SIG-M5 (cell line): ENCODE measurements at regions not wholly inside any gene's neighbourhood (a gene's known extent, or its start where the extent isn't known, plus 50 kb on each side); places are given as distances from the start of the nearest gene placed in this dataset.
"Not testable (repeated sequence)": the region's sequence is repeated elsewhere in the genome, so short reads cannot be mapped to it uniquely, and the experiment has no call there.

Experiments
- DNase-seq: peaks from one replicate; lab custom pipeline; 2025; lab: John Stamatoyannopoulos, UW

DNA sequence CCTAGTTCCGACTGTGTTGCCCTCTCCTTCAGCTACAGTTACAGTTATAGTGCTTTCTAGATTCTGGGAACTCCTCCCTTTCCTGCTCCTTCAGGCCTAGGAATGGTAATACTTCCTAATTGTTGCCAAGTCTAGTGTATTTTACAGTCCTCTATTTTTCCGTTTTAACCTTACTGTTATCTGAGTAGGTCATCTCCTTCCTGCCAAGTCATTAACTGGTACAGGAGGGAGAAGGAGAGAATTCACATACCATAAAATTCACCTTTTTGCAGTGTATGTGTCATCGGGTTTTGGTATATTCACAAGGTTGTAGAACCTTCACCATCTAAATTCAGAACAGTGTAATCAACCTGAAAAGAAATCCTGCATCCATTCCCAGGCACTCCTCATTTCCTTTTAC, 335.4 kb upstream of the MEF2C start:
- DNase-seq = no peak

DNA sequence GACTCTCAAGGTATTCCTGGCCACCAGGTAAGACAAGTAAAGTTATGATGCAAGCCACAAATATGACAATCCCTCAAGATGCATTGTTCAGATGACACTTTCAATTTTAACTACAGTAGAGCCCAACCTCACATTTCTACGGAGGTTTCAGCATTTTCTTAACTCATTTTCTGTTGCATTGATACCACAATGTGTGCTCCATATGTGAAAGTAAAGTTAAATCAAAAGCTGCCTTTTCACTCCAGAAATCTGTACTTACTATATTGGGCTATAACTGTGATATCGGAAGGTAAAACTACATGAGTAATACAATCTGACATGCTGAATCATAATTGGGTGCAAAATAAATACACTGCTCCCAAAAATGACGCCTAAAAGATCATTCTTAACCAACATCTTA, 333.6 kb upstream of the MEF2C start:
- DNase-seq = no peak

DNA sequence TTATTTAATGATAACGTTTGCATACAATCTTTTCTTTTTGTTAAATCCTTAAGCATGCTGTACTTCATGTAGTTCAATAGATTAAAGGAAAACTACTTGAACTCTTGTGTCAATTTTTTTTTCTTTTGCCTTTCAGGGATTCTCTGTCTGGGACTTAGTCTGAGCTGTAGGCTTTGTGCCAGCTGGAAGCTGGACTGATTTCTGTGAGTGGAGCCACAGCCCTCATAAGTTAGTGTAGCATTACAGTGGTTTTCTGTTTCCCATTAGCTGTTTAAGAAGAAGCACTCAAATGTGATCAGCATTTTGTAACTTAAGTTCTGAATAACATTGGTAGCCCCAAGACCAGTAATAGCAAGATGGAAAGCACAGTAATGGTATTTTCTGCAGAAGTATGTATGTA, 330.6 kb upstream of the MEF2C start:
- DNase-seq = no peak

DNA sequence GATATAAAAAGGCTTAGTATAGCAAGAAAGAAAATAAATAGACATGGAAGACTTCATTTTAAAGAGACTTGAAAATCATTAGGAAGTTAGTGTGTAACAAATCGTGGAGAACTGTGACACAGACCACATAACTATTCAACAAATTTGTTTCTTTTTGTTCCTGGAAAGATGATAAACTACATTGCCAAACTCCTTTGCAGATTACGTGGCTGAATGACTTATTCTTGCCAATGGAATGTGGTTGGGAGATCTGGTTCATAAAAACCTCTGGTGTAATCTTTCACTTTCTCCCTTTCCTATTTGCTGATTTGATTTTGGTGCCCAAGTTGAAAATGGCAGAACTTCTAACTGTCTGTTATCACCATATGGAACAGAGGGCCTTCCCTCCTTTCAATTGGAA, 328.9 kb upstream of the MEF2C start:
- DNase-seq = no peak

DNA sequence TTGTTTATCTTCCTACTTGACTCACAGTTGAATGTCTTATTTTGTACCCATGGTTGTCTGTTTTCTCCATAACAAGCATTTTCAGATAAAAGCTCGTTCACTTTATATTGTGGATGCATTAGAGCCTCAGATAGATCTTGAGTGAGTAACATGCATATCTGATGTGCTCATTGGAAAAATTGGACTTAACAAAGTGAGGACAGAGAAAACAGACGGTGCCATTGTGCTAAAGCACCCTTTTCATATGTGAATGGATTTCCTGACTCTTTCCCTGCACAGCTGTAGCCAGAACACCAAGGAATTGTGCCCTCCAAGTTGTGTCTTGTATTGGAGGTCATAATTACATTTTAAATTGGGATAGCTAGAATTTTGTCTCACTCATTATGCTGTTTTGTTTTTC, 325.8 kb upstream of the MEF2C start:
- DNase-seq = no peak

DNA sequence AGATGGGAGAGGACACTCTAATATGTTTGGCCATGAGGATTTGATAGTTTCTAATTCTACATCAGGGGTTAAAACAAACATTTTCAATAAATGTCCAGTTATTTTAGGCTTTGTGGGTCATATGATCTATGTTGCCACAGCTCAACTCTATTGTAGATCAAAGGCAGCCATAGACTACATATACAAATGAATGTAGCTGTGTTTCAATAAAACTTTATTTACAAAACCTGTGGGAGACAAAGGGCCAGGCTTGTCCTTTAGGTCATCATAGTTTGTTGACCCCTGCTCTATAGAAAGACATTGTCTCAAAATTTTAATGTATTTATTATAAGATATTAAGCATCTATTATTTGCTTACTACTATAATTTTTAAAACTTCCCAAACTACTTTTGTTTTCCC, 325.4 kb upstream of the MEF2C start:
- no peak for DNase-seq

DNA sequence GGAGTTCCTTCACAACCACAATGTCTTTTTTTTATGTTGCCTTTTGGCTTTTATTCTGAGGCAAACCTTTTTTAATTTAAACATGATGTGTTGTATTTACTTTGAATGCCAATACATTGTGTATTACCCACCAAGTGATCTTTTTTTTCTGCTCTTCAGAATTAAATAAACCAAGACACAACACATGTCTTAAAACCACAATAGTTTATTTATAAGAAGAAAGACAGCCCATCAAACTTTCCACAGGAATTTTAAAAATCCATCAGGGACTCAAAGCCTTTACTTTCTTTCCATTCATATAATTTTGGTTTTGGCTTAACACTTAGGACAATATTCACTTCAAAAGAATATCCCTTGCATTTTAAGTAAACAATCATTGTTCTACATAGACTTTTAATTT, 321.8 kb upstream of the MEF2C start:
- no peak for DNase-seq

DNA sequence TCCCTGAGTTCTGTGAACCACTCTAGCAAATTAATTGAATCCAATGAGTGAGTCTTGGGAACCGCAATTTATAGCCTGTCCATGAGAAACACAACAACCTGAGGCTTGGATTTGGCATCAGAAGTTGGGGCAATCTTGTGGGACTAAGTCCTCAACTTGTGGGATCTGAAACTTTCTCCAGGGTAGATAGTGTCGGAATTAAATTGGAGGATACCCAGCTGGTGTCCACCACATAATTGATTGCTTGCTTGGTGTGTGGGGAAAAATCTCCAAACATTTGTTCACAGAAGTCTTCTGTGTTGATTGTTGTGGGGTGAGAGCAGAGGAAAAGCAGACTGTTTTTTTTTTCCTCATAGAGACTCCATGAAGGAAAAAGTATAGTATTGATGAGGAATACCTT, 320.6 kb upstream of the MEF2C start:
- DNase-seq = no peak

DNA sequence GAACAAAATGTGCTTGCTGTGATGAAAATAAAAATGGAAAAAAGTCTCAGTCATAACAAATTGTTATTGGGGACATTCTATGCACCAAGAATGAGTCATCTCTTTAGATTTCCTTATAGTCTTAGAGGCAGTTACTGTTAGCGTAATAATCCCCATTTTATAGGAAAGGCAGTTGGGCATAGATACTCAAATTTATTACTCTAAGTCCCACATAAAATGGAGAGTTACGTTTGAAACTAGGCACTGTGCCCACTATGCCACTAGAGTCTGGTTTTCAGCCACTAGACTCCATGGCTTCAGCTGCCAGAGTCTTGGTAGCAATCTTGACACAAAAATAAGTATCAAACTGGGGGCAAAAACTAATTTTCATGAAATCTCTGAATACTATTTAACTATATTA, 317.9 kb upstream of the MEF2C start:
- no peak for DNase-seq

DNA sequence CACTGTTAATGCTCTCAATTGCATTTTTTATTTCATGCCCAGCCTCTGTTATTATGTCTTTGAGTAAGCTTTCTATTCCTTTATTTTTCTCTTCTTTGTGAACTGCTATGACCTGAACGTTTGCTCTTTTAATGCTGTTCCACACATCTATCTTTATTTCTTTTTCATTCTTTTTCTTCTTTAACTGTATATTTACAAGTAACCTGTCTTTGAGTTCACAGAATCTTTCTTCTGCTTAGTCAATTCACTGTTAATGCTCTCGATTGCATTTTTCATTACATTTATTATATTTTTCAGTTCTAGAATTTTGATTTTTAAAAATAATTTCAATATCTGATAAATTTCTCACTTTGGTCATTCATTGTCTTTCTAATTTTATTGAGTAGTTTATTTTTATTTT, 316.3 kb upstream of the MEF2C start:
- no peak for DNase-seq

DNA sequence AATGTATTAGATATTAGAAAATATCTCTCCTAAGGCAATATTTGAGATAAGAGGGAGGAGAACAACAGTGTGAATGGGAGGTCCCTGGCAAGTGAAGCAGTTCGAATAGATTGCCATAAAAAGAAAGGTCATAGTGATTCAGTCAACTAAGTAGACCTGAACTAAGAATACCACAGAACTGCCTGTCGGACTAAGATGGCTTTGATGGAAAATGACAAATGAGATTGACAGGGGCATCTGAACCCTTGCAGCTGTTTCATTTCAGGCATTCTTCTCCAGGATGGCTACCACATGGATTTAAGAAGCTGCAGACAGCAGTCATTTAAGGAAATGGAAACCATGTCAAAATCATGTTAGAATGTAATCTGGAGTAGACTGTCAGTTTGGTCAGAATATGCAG, 308.4 kb upstream of the MEF2C start:
- DNase-seq = no peak

DNA sequence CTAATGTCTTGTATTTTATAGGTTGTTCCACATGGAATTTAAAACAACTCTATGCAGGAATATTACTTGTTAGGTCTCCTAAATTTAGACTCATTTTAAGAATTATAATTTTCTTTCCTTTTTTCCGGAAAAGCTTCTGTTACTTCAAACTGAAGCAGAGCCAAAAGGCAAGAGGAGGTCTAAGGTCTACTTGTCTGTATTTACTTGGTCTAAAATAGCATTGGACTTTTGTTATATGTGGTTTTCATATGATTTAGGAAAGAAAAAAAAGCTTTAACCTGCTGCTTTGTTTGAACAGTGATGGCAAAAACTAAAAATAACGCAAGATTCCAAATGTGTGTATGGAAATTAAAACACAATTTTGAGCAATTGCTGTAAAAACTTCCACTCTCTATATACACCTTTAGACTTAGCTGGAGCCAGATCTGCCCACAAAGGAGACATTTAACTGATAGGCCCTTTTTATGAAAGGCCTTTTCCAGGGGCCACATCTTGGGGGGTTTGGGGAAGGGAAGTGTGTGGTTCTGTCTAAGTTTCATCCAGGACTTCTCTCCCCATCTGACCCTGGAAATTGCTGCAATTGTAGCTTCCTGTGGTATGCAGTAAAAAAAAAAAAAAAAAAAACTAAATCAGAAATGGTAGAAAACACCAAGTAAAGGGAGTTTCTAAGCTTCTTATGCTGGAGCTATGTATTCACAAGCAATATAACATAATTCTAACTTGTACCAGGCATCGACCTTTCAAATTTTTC, 307.7 kb upstream of the MEF2C start:
- DNase-seq = no peak

DNA sequence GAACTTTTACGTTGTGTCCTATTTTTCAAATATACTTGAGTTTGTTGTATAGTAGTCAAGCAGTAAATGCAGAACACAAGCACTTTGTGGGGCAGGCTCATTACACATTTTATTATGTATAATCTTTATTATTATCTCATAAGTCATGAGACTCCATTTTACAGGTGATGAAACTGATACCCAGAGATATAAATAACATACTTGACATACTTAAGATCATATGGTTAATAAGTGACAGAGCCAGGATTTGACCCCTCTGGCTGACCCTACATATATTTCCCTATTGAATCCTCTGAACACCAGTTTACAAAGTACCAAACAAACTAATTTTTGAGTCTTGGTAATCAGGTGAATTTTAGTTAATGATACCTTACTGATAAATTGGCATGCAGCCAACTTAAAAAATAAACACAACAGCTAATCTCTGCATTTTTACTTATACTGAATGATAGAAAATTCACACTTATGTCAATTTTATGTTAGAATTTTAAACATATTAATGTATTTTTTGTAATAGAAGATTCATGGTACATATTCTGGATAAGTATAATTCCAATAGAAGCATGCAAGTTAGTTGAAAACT, 305.0 kb upstream of the MEF2C start:
- no peak for DNase-seq

DNA sequence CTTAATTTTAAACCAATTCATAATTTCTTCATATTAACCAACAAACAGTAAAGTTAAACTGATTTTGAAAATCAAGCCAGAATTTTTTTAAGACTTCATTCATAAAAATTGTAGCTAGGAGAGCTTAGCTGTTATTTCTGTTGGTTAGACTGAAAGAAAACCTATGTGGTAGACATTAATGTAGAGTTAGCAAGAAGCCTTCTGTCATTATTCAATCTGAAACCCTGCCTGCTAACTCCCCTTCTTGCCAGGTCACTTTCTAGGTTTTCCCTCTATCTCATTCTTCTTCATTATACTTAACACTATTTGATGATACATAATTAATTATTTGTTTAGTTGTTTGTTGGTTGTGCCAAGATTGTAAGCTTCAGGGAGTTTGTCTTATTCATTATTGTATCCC, 304.3 kb upstream of the MEF2C start:
- no peak for DNase-seq

DNA sequence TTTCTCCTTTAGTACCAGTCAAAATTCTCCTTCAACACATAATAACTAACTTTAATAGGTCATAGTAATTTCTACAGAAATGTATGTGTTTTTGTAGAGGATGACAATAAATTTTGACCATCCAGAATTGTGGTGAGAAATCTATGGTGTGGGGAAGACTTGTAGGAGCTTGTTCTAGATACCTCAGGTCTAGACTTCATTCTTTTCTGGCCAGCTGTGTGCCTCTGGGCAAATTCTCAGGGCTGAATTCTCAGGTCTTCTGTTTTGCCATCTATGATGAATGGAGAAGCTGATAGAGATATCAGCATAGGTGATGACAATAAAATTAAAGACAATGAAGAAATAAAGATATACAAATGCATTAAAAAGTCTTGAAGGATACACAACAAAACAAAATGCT, 298.6 kb upstream of the MEF2C start:
- no peak for DNase-seq

DNA sequence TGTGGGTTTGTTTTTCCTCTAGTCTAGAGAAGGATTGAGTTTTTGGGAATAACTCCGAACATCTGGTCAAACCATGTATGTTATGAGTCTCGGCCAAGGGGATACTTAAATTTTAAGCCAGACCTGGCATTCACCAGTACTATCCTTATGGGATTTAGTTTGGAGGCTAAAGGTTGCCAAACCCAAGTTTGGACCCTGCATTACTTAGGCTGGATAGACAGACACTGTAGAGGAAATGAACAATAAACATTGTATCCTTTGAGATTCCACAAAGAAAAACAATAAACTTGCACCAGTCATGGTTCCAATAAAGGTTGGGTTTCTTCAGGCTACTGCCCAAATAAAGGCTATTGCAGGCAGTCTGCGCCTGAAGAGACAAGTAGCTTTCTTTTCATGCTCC, 296.7 kb upstream of the MEF2C start:
- no peak for DNase-seq

DNA sequence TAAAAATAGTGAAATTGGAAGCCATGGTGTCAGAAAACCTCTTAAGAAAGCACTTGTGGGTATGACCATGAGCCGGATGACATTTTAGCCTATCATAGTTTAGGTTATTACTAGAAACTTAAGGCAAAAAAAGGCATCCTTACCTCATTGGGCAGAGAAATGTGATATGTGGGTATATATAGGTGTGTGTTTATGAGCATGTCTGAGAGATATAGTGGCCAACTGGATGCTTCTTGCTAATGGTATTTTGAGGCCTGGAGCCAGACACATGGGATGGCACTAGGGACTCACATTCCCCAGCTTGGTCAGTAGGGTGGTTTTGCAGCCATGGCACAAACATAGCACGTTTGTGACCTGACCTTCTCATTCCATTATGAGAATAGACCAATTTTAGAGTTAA, 295.6 kb upstream of the MEF2C start:
- no peak for DNase-seq

DNA sequence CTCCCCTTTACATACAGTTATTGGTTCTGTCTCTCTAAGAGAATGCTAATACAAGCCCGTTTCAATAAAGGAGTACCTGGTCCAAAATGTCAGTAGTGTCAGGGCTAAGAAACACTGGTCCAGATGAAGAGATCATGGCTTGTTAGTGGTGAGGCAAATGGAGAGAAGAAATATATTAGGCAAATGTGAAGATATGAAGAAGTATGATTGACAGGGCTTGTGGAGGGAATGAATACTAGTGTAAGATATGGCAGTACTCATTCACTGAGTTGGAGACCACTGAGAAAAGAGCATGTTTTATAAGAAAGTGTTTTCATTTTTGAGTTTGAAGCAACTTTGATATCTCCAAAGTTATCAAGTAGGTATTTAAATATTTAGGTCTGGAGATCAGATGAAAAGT, 290.5 kb upstream of the MEF2C start:
- no peak for DNase-seq

DNA sequence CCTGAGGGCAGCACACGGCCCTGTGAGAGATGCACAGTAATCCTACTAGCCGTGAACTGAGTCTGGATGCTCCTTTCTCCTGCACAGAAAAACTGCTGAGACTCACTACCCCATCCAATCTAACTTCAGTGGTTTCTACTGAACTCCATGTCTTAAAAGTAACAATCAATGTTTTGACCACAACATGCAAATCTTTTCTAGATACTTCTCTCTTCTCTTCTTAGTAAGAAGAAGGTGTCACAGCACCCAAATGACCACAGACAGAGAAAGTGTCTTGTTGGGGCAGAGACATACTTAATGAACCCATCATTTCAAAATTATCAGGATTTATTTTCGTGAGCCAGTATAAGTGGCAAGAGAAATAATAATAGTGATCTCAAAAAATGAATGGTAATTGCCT, 285.8 kb upstream of the MEF2C start:
- no peak for DNase-seq

DNA sequence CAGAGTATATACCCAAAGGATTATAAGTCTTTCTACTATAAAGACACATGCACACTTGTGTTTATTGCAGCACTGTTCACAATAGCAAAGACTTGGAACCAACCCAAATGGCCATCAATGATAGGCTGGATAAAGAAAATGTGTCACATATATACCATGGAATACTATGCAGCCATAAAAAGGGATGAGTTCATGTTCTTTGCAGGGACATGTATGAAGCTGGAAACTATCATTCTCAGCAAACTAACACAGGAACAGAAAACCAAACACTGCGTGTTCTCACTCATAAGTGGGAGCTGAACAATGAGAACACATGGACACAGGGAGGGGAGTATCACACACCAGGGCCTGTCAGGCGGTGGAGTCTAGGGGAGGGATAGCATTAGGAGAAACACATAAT, 281.7 kb upstream of the MEF2C start:
- DNase-seq = not testable (repeated sequence)

DNA sequence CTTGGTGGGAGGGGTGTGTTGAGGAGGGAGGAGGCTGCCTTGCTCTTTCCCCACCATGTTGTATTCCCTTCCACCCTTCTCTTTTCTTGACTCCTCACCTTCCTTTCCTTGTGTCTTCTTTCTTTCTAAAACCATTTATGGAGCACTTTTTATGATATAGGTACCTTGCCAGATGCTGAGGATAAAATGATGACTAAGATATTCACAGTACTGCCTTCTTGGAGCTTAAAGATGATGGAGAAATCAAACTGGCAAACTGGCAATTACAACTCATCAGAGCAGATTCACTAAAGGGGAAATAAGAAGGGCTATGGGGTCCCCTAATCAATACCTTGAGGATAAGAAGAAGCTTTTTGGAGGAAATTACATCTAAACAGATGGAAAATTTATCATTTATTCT, 273.2 kb upstream of the MEF2C start:
- DNase-seq = no peak

DNA sequence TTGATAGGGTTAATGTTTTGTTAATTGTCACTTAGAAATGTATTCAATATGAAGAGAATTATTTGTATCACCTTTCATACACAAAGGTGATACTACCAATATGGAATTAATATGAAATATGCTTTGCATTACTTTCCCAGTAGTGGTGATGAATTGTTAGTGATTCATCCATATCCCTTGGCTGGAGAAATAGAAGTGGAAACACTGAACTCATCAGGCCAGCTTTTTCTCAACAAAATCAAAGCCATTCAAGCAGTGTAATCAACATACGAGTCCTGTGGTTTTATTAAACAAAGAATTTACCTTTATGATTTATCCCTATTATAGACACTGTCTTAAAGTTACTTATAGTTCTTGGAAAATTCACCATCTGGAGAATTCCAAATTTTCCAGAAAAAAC, 264.0 kb upstream of the MEF2C start:
- no peak for DNase-seq

DNA sequence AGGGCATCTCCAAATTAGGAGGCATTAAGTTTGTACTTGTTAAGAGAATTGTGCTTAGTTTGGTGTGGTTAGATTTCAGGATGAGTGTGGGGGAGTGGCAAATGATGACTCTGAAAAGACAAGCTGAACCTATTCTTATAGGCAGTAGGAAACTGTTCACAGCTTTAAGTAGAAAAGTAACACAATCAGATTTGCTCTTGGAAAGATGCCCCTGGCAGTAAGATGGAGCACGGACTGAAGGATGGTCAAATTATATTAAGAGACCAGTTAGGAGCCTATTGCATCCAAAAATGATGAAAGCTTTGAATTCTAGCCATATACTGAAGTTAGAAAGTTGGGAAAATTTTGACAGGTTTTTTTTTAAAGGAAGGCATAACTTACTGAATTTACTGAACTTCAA, 254.2 kb upstream of the MEF2C start:
- no peak for DNase-seq

DNA sequence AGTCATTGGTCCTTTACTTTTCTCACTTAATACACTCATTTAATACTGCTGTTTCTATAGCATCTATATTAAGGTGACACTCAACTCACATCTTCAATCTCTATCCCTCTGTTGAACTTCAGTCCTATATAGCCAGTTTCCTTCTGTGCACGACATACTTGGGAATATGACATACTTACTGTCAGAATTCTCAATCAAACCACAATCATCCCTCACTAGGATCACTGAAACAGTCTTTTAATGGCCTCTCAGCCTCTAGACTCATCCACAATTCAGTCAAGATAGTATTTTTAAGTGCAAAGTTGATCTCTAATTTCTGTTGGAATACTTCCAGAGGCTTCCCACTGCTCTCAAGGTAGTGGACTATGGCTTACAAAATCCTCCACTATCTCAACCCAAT, 251.0 kb upstream of the MEF2C start:
- DNase-seq = no peak
